ENCODE measurements at regions not wholly inside any gene's neighbourhood (a gene's known extent, or its start where the extent isn't known, plus 50 kb on each side); places are given as distances from the start of the nearest gene placed in this dataset.

GRCh38 chr6:44036196-44036595 is 91.1 kb downstream of the MRPL14 start:
- no peak for DNase-seq (ENCODE audit: low read depth)
- H3K4me3 ChIP-seq (ENCODE audit: control insufficient read depth, low read depth, low read length): no peak overlapping the region
- TF ChIP-seq CTCF (IDR thresholded peaks at IDR 0.05; ENCODE audit: control insufficient read depth, insufficient read depth, low read depth, low read length, missing control alignments): no peak

GRCh38 chr6:44035621-44036020 is 91.6 kb downstream of the MRPL14 start:
- TF ChIP-seq CTCF (IDR thresholded peaks at IDR 0.05; ENCODE audit: control insufficient read depth, insufficient read depth, low read depth, low read length, missing control alignments): no peak
- no peak overlapping the region for H3K4me3 ChIP-seq (ENCODE audit: control insufficient read depth, low read depth, low read length)
- no peak for DNase-seq (ENCODE audit: low read depth)

GRCh38 chr6:44034931-44035345 is 92.3 kb downstream of the MRPL14 start:
- no peak overlapping the region for H3K4me3 ChIP-seq (ENCODE audit: control insufficient read depth, low read depth, low read length)
- no peak for TF ChIP-seq CTCF (IDR thresholded peaks at IDR 0.05; ENCODE audit: control insufficient read depth, insufficient read depth, low read depth, low read length, missing control alignments)
- DNase-seq (ENCODE audit: low read depth): no peak

- no peak for TF ChIP-seq CTCF (IDR thresholded peaks at IDR 0.05; ENCODE audit: control insufficient read depth, insufficient read depth, low read depth, low read length, missing control alignments)
- no peak overlapping the region for H3K4me3 ChIP-seq (ENCODE audit: control insufficient read depth, low read depth, low read length)
- DNase-seq (ENCODE audit: low read depth): no peak
Measured at GRCh38 chr6:44034391-44034861, 92.8 kb downstream of the MRPL14 start.

DNA sequence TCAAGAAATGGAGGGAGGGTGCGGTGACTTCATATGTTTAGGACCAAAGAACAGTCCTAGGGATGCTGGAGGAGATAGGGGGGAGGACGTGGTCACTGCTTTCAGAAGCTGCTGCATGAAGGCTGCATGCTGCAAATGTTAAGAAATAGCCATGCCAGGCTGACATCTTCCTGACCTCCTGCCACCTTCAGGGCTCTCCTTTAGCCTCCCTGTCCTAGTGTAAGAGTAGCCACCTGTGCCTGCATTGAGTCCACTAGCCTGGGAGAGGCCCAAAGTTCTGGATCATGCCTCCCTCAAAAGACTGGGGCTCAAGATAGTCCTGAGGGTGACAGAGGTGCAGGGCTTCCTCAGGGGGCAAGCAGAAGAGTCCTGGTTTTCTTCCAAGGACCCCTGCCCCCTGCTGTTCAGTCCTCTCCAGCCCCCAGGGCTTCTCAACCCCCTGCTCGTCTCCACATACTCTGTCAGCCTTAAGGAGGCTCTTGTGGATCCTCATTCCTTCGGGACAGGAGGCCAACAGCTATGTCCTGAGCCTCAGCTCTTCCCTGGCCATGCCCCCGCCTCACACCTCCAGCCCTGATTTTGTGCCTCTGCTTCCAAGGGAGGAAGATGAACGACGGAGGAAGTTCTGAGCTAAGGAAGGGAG is 96.3 kb downstream of the MRPL14 start:
- H3K4me3 ChIP-seq (ENCODE audit: control insufficient read depth, low read depth, low read length): no peak overlapping the region
- no peak for TF ChIP-seq CTCF (IDR thresholded peaks at IDR 0.05; ENCODE audit: control insufficient read depth, insufficient read depth, low read depth, low read length, missing control alignments)

GRCh38 chr6:44029444-44030185 is 97.6 kb downstream of the MRPL14 start:
- no peak overlapping the region for H3K4me3 ChIP-seq (ENCODE audit: control insufficient read depth, low read depth, low read length)
- TF ChIP-seq CTCF (IDR thresholded peaks at IDR 0.05; ENCODE audit: control insufficient read depth, insufficient read depth, low read depth, low read length, missing control alignments): no peak
- no peak for DNase-seq (ENCODE audit: low read depth)

More for the DNA sequence above, 96.3 kb downstream of the MRPL14 start:
- DNase-seq (ENCODE audit: low read depth): no peak
